HG02642 (cell line): ENCODE measurements at regions not wholly inside any gene's neighbourhood (a gene's known extent, or its start where the extent isn't known, plus 50 kb on each side); places are given as distances from the start of the nearest gene placed in this dataset.

Source experiments
- ATAC-seq: cut with Tn5 transposase; IDR thresholded peaks from one replicate; pipeline ENCODE4 v1.9.1; 2021; ENCODE audit warnings: mild to moderate bottlenecking; ENCODE audit not compliant: unreplicated experiment, poor library complexity

- ATAC-seq = no peak
These were observed 634.7 kb upstream of the BOD1L1 start for GRCh38 chr4:14262221-14262620.

DNA sequence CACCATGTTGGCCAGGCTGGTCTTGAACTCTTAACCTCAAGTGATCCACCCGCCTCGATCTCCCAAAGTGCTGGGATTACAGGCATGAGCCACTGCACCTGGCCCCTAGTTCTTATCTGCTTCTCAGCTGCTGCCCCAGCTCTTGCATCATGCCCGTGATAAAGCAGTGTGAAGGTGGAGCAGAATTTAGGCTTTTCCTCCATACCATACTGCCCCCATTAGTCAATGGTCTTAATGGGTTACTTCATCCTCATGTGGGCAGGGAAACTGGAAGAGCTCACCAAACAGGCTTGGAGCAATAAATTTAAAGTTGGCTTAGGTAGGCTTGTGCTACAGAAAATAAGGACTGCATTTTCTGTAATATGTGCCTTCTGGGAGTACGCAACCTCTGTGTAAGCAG lies 636.9 kb upstream of the BOD1L1 start:
- ATAC-seq = no peak

- no peak for ATAC-seq
These were observed 638.1 kb upstream of the BOD1L1 start for GRCh38 chr4:14265651-14266050.

DNA sequence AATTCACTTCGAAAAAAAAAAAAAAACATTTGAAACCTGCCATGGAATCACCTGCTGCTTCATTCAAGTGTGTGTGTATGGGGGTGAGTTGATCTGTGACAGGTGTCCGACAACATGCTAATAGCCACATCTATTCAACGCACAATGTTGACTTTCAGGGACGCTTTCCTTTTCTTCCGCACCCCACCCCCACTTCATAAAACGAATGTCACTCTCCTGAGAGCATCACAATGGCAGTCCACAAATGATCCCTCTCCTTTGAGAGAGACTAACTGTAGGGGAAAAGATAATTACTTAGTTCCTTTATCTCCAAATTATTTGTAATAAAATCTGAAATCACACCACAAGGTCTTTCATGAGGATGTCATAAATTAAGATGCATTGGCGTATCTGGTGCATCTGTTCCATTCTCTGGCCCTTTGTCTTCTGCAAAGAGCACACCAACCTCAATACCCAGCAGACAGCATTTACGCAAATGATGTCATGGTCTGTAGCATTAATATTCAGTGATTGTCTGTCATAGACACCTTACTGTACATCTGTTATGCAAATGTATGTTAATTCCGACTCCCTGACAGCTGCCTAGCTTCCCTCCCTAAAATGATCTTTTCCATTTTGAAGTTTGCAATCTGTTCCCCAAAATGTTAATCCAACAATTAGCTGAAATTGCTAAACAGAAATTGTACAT lies 640.0 kb upstream of the BOD1L1 start:
- ATAC-seq = no peak

GRCh38 chr4:14269824-14270223 lies 642.3 kb upstream of the BOD1L1 start:
- ATAC-seq = no peak

DNA sequence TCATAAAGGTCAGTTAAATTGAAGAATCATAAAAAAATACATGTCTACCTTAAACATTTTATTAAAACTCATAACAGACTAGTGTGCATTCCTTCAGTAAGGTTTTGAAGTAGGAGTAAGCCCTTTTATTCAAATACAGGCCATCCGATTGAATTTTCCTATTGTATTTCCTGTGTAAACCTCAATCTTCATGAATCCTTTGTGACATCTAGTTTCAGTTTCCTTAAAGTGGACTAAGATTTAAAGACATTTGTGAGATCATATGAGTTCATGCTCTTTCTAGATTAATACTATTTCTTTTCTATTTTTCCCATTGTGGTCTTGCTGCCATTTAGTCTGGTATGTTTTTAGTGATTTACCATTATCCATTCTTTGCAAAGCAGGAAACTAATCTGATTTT lies 644.7 kb upstream of the BOD1L1 start:
- ATAC-seq = no peak

DNA sequence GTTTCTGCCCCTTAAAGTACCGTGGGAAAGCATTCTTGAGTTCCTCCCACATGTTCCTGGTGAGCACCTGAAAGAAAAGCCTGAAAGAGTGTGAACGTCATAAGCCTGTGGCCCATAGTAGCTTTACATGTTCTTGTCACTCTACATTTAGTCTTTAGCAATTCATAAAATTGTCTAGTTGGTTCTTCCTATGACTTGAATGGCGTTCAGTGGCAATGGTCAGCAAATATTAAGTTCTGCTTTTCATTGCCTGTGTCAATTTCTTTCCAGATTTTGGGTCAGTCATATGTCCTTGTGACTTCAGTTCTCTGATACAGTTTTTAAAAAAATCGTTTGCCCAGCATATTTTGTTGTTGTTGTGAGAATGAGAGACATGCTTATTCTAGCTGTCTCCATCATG lies 650.0 kb upstream of the BOD1L1 start:
- ATAC-seq = no peak

DNA sequence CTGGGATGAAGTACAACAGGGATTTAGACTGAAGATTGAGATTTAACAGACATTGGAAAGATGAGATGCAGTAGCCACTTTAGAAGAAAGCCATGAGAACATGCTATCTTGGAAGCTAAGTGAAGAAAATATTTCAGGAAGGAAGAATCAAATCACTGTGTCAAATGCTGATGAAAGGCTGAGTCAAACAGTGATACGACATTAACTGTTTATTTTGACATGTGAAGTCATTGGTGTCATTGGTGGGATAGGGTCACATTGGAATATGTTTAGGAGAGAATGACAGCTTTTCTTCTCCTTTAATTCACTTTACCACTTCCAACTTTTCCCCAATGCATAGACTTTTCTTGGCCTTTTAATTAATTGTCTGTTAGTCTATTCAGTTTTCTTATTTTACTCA lies 653.0 kb upstream of the BOD1L1 start:
- ATAC-seq = no peak

DNA sequence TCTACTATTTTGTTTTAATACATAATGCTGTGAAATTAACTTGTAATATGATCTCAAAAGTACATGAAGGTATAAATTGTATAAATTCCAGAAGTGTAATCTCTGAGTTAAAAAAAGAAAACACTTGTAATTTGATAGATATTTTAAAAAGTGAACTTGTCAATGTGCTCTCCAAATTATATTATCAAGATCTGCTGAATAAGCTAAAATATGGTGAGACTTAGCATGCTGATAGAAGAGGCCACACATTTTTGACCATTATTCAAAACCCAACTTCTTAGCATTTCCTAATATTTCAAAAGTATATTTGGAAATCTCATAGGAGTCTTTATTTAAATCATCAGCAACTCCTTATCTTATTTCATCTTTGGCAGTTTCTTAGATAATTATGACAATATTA lies 657.1 kb upstream of the BOD1L1 start:
- no peak for ATAC-seq

DNA sequence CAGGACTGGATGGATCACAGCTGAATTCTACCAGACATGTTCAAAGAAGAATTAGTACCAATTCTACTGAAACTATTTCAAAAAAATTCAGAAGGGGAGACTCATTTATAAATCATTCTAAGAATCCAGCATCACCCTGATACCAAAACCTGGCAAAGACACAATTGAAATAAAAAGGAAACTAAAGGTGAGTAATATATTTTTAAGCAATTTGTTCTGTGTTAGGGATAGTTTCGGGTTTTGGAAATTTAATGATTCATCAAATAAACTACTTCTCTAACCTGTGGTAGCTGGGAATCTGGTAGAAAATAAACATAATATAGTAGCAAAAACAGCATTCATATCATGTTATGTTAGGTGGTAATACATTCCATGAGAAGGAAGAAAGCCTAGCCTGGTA lies 662.2 kb upstream of the BOD1L1 start:
- ATAC-seq = no peak

DNA sequence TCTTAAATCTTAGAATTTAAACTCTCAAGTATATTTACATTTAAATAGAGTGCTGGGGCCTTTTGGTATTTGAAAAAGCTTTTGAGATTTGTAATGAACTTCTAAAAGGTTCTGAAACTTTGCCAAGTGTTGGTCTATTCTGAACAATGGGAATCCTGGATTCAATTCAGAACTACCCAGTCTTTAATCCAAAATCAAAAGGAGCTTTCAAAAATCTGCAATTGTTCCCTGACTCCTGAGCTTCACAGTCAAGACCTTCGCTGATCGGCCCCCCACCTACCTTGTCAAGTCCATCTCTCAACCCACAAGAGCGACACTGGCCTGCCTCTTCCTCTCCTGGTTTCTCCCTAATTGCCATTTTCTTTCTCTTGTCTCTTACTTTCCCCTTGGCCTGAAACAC lies 666.1 kb upstream of the BOD1L1 start:
- no peak for ATAC-seq

DNA sequence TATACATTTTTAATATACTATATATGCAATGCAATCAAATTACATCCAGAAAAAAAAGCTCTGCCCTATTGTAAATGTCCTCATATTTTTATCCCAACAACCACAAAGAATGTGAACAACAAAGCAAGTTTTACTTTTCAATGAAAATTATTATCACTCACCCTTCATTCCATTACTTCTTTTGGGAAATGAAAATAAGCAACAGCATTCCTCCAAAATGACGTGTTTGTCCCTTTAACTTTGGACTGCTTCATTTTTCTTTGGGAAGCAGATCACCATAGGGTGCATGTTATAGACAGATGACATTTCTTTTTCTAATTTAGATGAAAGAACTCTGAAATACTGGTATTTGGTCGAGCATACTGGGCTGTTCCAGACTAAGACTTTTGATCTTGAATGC lies 667.1 kb upstream of the BOD1L1 start:
- ATAC-seq = no peak

GRCh38 chr4:14299166-14299565 lies 671.6 kb upstream of the BOD1L1 start:
- no peak for ATAC-seq

DNA sequence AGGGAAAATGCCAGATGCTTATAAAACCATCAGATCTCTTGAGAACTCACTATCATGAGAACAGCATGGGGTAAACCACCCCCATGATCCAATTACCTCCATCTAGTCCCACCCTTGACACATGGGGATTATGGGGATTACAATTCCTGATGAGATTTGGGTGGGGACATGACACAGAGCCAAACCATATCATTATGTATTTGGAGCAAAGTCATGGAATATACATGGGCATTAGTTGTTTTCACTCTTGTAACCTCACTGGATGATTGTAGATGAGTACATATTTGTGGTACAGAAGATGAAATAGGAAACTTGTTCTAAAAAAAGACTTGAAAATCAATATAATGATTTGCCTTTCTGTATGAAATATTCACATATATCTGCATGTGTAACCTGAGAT lies 674.5 kb upstream of the BOD1L1 start:
- ATAC-seq = no peak

GRCh38 chr4:14303856-14304255 lies 676.3 kb upstream of the BOD1L1 start:
- no peak for ATAC-seq

DNA sequence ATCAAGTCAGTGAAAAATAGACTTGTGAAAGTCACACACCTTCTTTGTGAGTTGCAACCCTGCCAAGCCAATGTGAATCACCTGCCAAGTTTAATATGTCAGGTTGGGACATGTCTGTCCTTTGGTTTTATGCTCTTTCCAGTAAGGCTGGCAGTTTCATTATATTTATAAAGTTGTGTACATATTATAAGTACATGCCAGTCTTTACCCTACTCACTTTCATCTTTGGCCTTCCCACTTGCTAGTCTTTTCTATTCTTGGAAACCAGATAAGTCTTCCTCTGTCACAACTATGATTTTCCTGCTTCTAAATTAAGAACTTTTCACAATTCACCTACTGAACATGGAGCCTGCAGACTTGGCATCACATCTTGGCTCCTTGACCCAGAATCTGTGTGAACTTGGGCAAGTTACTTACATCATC lies 680.7 kb upstream of the BOD1L1 start:
- no peak for ATAC-seq

DNA sequence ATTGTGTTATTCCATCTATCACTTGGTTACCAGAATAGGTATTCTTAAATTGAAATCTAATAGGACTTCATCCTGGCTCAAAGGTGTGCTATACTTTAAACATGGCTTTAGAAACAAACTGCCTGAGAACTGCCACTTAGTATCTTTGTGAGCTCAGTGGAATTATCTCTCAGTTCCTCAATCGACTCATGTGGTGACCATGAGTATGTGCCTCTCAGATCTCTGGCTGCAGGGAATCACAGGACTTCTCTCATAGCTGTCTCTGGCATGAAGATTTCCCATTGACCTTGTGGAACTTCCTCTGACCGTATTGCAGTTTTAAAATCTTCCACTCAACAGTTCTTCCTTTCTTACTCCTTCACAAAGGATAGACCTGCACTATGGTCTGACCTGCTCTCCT lies 681.9 kb upstream of the BOD1L1 start:
- ATAC-seq = no peak

GRCh38 chr4:14313757-14314156 lies 686.2 kb upstream of the BOD1L1 start:
- no peak for ATAC-seq

DNA sequence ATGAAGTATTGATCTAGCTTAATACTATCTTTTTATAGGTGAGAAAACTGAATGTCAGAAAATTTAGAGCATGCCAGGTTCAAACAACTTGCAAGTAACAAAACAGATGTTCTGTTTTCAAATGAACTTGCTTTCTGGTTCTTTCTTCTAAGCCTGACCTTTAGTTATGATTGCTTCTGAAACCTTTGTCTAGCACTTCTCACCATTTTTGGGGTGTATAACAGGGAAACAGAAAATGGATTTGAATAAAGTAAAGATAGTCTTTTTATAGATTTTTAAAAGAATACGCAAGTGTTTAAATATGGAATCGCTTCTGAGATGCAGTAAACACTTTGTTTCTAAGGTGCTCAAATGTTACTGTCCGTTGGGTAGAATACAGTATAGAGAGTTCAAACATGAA lies 687.2 kb upstream of the CPEB2 start:
- ATAC-seq = no peak

DNA sequence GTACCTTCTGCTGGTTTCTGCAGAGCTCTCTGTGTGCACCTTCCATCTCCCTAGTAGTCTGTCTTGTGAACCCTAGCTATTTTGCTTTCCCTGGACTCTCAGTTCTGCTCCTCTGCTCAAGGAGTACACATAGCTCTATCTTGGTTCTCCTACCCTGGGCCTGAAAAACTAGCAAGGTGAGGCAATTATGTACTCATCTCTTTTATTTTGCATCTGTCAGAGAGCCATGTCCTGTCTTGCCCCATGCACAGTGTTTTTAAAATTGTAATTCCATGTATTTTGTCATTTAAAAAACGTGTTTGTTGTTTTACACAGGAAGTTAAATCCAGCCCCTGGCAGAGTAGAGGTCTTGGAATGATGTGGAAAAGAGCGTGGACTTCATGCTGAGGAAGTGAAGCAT lies 684.9 kb upstream of the CPEB2 start:
- ATAC-seq = no peak

- ATAC-seq = no peak
These were observed 683.6 kb upstream of the CPEB2 start for GRCh38 chr4:14318671-14319070.

DNA sequence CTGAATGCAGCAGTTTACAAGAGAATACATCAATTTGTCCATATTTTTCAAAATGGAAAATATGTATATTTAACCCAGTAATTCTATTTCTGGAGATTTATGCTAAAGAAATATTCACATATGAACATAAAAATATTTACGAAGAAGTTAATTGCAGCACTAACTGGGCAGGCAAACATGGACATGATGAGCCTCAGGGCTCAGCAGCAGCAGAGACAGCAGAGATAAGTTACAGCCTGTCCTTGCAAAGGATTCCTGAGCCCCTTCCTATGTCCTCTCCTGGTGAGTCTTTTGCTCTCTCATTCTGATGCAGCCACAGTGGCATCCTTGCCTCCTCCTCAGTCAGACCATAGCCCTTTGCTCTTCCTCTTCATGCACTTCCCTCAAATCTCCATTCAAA lies 680.6 kb upstream of the CPEB2 start:
- ATAC-seq = no peak

GRCh38 chr4:14323191-14323590 lies 679.1 kb upstream of the CPEB2 start:
- no peak for ATAC-seq
